Posterior cingulate gyrus (tissue), 11 donors: ENCODE measurements at regions not wholly inside any gene's neighbourhood (a gene's known extent, or its start where the extent isn't known, plus 50 kb on each side); places are given as distances from the start of the nearest gene placed in this dataset.

ENCODE experiments used
- DNase-seq, 10 donors: peaks; one replicate each; pipeline versions ENCODE4 v3.0.0 to v3.0.0-alpha.2; 2020 to 2021; ENCODE audit warnings: mixed read lengths in 3 of 10
- intact Hi-C: fragments of 100-400 bp; cut with DNase I; formaldehyde crosslinking; loops from one replicate; pipeline ENCODE4 v1.15.1; 2023

GRCh38 chr10:110430340-110431273 lies 67.1 kb upstream of the DUSP5 start:
- intact Hi-C loops: no loop called here
- peak in 1 of 10 donors; percentile 46 for DNase-seq

GRCh38 chr10:110431659-110432058 lies 66.0 kb upstream of the DUSP5 start:
- DNase-seq: no peak
- intact Hi-C loops: no loop called here

- intact Hi-C loops: no loop called here
- DNase-seq: no peak
These were observed 65.6 kb upstream of the DUSP5 start for GRCh38 chr10:110432084-110432483.

- no peak for DNase-seq
- intact Hi-C loops: no loop called here
These were observed 64.7 kb upstream of the DUSP5 start for GRCh38 chr10:110432814-110433565.

GRCh38 chr10:110433740-110434139 lies 64.0 kb upstream of the DUSP5 start:
- intact Hi-C loops: no loop called here

GRCh38 chr10:110434489-110435096 lies 63.1 kb upstream of the DUSP5 start:
- DNase-seq: no peak
- intact Hi-C loops: no loop called here

More at GRCh38 chr10:110433740-110434139, 64.0 kb upstream of the DUSP5 start:
- peak in 1 of 10 donors; percentile 47 for DNase-seq

- intact Hi-C loops: no loop called here
- peak in 1 of 10 donors; percentile 74 for DNase-seq
These were observed 61.0 kb upstream of the DUSP5 start for GRCh38 chr10:110436554-110437350.

- intact Hi-C loops: no loop called here
These were observed 60.4 kb upstream of the DUSP5 start for GRCh38 chr10:110437351-110437605.

GRCh38 chr10:110437761-110438341 lies 59.9 kb upstream of the DUSP5 start:
- DNase-seq: peak in 1 of 10 donors; percentile 66
- intact Hi-C loops: no loop called here

More at GRCh38 chr10:110437351-110437605, 60.4 kb upstream of the DUSP5 start:
- DNase-seq: no peak

- intact Hi-C loops: no loop called here
- peak in 1 of 10 donors; percentile 75 for DNase-seq
These were observed 55.0 kb upstream of the DUSP5 start for GRCh38 chr10:110442746-110443145.

- intact Hi-C loops: no loop called here
- peak in 1 of 10 donors; percentile 14 for DNase-seq
These were observed 54.3 kb upstream of the DUSP5 start for GRCh38 chr10:110443239-110444003.

GRCh38 chr10:110444004-110444337 lies 53.7 kb upstream of the DUSP5 start:
- DNase-seq: peak in 1 of 10 donors; percentile 59
- intact Hi-C loops: no loop called here

GRCh38 chr10:110445871-110446270 lies 51.8 kb upstream of the DUSP5 start:
- intact Hi-C loops: no loop called here
- peak in 1 of 10 donors; percentile 37 for DNase-seq

- intact Hi-C loops: no loop called here
- no peak for DNase-seq
These were observed 51.4 kb upstream of the DUSP5 start for GRCh38 chr10:110446277-110446676.

- DNase-seq: peak in 1 of 10 donors; percentile 86
- intact Hi-C loops: no loop called here
These were observed 50.6 kb upstream of the DUSP5 start for GRCh38 chr10:110446954-110447608.

- intact Hi-C loops: no loop called here
- DNase-seq: peak in 1 of 10 donors; percentile 18
These were observed 49.8 kb upstream of the DUSP5 start for GRCh38 chr10:110447886-110448285.
